ENCODE measurements at regions not wholly inside any gene's neighbourhood (a gene's known extent, or its start where the extent isn't known, plus 50 kb on each side); places are given as distances from the start of the nearest gene placed in this dataset.

GRCh38 chr4:13980317-13981310 is 353.1 kb upstream of the BOD1L1 start:
- H3K27ac ChIP-seq: no peak overlapping the region
- DNase-seq: no peak
- intact Hi-C loops (cut with DNase I; ENCODE audit: low total_unique reads): no loop called here
- peaks cover 0 to 4% (median 0%) of the 10 kb centered on the region in 8 donors for H3K9me3 ChIP-seq
- TF ChIP-seq CTCF (IDR thresholded peaks at IDR 0.05 in 8 of 11, conservative IDR thresholded peaks at IDR 0.05 in 3 of 11): no peak
- TF ChIP-seq POLR2AphosphoS5 (IDR thresholded peaks at IDR 0.05): no peak
- TF ChIP-seq POLR2A (IDR thresholded peaks at IDR 0.05): no peak
- H3K4me1 ChIP-seq: peaks cover 0 to 2% (median 0%) of the 10 kb centered on the region in 6 donors
- no peaks in the 10 kb centered on the region for H3K27me3 ChIP-seq (replicated peaks in 1 of 7)
- H3K4me3 ChIP-seq: no peak overlapping the region
- WGBS, 5 donors: 61 to 71% (median 66%) methylated on average over 8 of the region's 8 CpGs
- no peaks in the 10 kb centered on the region for H3K36me3 ChIP-seq

GRCh38 chr4:13981499-13981898 is 354.0 kb upstream of the BOD1L1 start:
- Histone ChIP-seq H3K4me1 (peaks cover 0 to 2% (median 0%) of the 10 kb centered on the region in 6 donors), H3K27ac (no peak overlapping the region), H3K9me3 (peaks cover 0 to 4% (median 0%) of the 10 kb centered on the region in 8 donors), H3K27me3 (replicated peaks in 1 of 7) (no peaks in the 10 kb centered on the region), H3K36me3 (no peaks in the 10 kb centered on the region), H3K4me3 (no peak overlapping the region)
- 36 to 52% (median 45%) methylated on average over 8 of the region's 8 CpGs for WGBS, 5 donors
- TF ChIP-seq POLR2A (IDR thresholded peaks at IDR 0.05) (no peak), CTCF (IDR thresholded peaks at IDR 0.05 in 8 of 11, conservative IDR thresholded peaks at IDR 0.05 in 3 of 11) (no peak), POLR2AphosphoS5 (IDR thresholded peaks at IDR 0.05) (no peak)
- intact Hi-C loops (cut with DNase I; ENCODE audit: low total_unique reads): no loop called here
- no peak for DNase-seq

DNA sequence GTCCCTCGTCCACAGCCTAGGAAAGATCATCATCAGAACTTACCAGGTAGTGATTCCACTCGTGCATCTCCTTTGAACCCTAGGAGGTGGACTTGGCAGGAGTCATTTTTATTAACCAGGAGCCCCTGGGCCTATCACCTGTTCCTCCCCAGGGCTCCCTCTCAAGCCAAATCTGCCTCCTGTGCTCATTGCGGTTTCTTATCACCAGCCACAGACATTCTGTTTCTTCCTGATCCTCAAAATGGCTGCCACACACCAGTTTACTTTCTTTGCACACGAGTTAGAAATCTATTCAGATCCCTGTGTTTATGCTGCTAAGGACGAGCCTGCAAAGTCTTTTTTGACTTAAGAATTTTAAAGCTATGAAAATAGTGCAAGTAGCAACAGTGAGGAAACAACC is 354.5 kb upstream of the BOD1L1 start:
- intact Hi-C loops (cut with DNase I; ENCODE audit: low total_unique reads): no loop called here
- Histone ChIP-seq H3K9me3 (peaks cover 0 to 4% (median 0%) of the 10 kb centered on the region in 8 donors), H3K27me3 (replicated peaks in 1 of 7) (no peaks in the 10 kb centered on the region), H3K4me3 (no peak overlapping the region), H3K36me3 (no peaks in the 10 kb centered on the region), H3K27ac (no peak overlapping the region), H3K4me1 (peaks cover 0 to 2% (median 0%) of the 10 kb centered on the region in 6 donors)
- no peak for TF ChIP-seq CTCF (IDR thresholded peaks at IDR 0.05 in 8 of 11, conservative IDR thresholded peaks at IDR 0.05 in 3 of 11)
- TF ChIP-seq POLR2AphosphoS5 (IDR thresholded peaks at IDR 0.05): no peak
- no peak for TF ChIP-seq POLR2A (IDR thresholded peaks at IDR 0.05)
- WGBS, 5 donors: 20 to 34% (median 32%) methylated on average over 5 of the region's 5 CpGs
- no peak for DNase-seq

DNA sequence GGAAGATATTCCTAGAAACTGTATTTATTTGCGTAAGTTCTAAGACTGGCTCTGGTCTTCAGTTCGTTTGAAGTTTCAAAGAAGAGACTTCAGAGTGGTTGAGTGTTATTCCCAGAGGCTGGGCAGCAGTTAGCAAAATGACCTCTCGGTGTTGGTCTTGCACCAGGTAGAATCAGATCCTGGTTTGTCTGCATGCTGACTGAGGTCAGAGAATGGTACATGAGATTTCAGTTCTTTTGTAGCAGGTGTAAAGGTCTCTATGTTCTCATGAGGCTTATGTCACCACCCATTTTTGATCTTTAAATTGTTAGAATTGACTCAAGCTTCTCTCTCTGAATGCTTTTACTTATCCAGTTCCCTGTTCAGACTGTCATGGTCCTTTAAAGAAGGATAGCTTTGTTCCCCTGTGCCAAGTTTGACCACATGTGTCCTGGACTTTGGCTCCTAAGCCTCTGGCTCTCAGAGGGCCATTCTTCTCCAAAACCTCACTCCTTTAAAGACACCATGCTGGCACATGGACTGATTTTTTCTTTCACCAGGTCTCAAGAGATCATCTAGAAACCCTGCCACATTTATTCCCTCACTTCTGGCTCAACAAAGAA is 355.8 kb upstream of the BOD1L1 start:
- TF ChIP-seq POLR2AphosphoS5 (IDR thresholded peaks at IDR 0.05): no peak
- no peak for TF ChIP-seq CTCF (IDR thresholded peaks at IDR 0.05 in 8 of 11, conservative IDR thresholded peaks at IDR 0.05 in 3 of 11)
- H3K27me3 ChIP-seq (replicated peaks in 1 of 7): no peaks in the 10 kb centered on the region
- peaks cover 0 to 4% (median 0%) of the 10 kb centered on the region in 8 donors for H3K9me3 ChIP-seq
- H3K4me1 ChIP-seq: peaks cover 0 to 2% (median 0%) of the 10 kb centered on the region in 6 donors
- no peak overlapping the region for H3K4me3 ChIP-seq
- no peaks in the 10 kb centered on the region for H3K36me3 ChIP-seq
- DNase-seq: no peak
- WGBS, 5 donors: 78 to 89% (median 85%) methylated on average over 3 of the region's 3 CpGs
- intact Hi-C loops (cut with DNase I; ENCODE audit: low total_unique reads): no loop called here
- H3K27ac ChIP-seq: no peak overlapping the region

Measured in spleen (tissue), 11 donors.